ENCODE measurements at regions not wholly inside any gene's neighbourhood (a gene's known extent, or its start where the extent isn't known, plus 50 kb on each side); places are given as distances from the start of the nearest gene placed in this dataset.

GRCh38 chr3:112759681-112760080 is 87.0 kb downstream of the CD200R1L start:
- TF ChIP-seq CTCF (conservative IDR thresholded peaks at IDR 0.05; ENCODE audit: low read length) (no peak), EZH2phosphoT487 (IDR thresholded peaks at IDR 0.05; ENCODE audit: borderline replicate concordance, low read depth, low read length) (no peak)
- POLR2A ChIA-PET: interaction anchor here (0.9 to 3.7 kb wide), 4 partner anchors 11 to 146 kb away, joined by 3 to 29 read pairs (median 4); no protein-coding TSS in a partner anchor
- Histone ChIP-seq H3K27ac (ENCODE audit: low read depth, low read length, poor library complexity, severe bottlenecking) (no peak overlapping the region), H3K9me2 (ENCODE audit: insufficient read depth, low read length) (no peaks in the 10 kb centered on the region), H2AFZ (ENCODE audit: low read length) (no peak overlapping the region), H3K79me2 (ENCODE audit: insufficient read depth, low read depth, low read length) (no peaks in the 10 kb centered on the region), H3K9me3 (ENCODE audit: low read length) (peaks cover 20% of the 10 kb centered on the region; the same call in 1 of the 2 replicates), H3K36me3 (ENCODE audit: insufficient read depth, low read length) (no peaks in the 10 kb centered on the region), H4K20me1 (ENCODE audit: insufficient read depth, low read length) (no peaks in the 10 kb centered on the region), H3K4me3 (ENCODE audit: low read depth, low read length, poor library complexity, severe bottlenecking) (no peak overlapping the region), H3K4me2 (ENCODE audit: low read length) (no peak overlapping the region), H3K4me1 (ENCODE audit: insufficient read depth, low read length, poor library complexity, severe bottlenecking) (no peaks in the 10 kb centered on the region)
- DNase-seq (ENCODE audit: low spot score): no peak
- intact Hi-C loops (cut with micrococcal nuclease; ENCODE audit: unreplicated experiment): no loop called here
- CTCF ChIA-PET (ENCODE audit: unreplicated experiment): no interaction called here
- BruUV-seq (replicated peaks): no TSS peak

GRCh38 chr3:112759210-112759609 is 87.5 kb downstream of the CD200R1L start:
- no peak for TF ChIP-seq CTCF (conservative IDR thresholded peaks at IDR 0.05; ENCODE audit: low read length)
- no peak for TF ChIP-seq EZH2phosphoT487 (IDR thresholded peaks at IDR 0.05; ENCODE audit: borderline replicate concordance, low read depth, low read length)
- Histone ChIP-seq H2AFZ (ENCODE audit: low read length) (no peak overlapping the region), H3K9me2 (ENCODE audit: insufficient read depth, low read length) (no peaks in the 10 kb centered on the region), H3K79me2 (ENCODE audit: insufficient read depth, low read depth, low read length) (no peaks in the 10 kb centered on the region), H3K4me2 (ENCODE audit: low read length) (no peak overlapping the region), H3K4me1 (ENCODE audit: insufficient read depth, low read length, poor library complexity, severe bottlenecking) (no peaks in the 10 kb centered on the region), H3K9me3 (ENCODE audit: low read length) (peaks cover 20% of the 10 kb centered on the region; the same call in 1 of the 2 replicates), H3K27ac (ENCODE audit: low read depth, low read length, poor library complexity, severe bottlenecking) (no peak overlapping the region), H3K36me3 (ENCODE audit: insufficient read depth, low read length) (no peaks in the 10 kb centered on the region), H4K20me1 (ENCODE audit: insufficient read depth, low read length) (no peaks in the 10 kb centered on the region), H3K4me3 (ENCODE audit: low read depth, low read length, poor library complexity, severe bottlenecking) (no peak overlapping the region)
- BruUV-seq (replicated peaks): no TSS peak
- intact Hi-C loops (cut with micrococcal nuclease; ENCODE audit: unreplicated experiment): no loop called here
- DNase-seq (ENCODE audit: low spot score): no peak
- CTCF ChIA-PET (ENCODE audit: unreplicated experiment): interaction anchor here (0.5 kb wide), 1 partner anchor 128 kb away, joined by 3 read pairs; no protein-coding TSS in a partner anchor
- POLR2A ChIA-PET: interaction anchor here (0.5 to 3.7 kb wide), 4 partner anchors 10 to 183 kb away, joined by 3 to 29 read pairs (median 4); no protein-coding TSS in a partner anchor

GRCh38 chr3:112757197-112757596 is 89.5 kb downstream of the CD200R1L start:
- ChIA-PET POLR2A (no interaction called here), CTCF (ENCODE audit: unreplicated experiment) (no interaction called here)
- H3K9me2 ChIP-seq (ENCODE audit: insufficient read depth, low read length): no peaks in the 10 kb centered on the region
- H3K4me2 ChIP-seq (ENCODE audit: low read length): no peak overlapping the region
- no peaks in the 10 kb centered on the region for H3K4me1 ChIP-seq (ENCODE audit: insufficient read depth, low read length, poor library complexity, severe bottlenecking)
- intact Hi-C loops (cut with micrococcal nuclease; ENCODE audit: unreplicated experiment): no loop called here
- peaks cover 20% of the 10 kb centered on the region; the same call in 1 of the 2 replicates for H3K9me3 ChIP-seq (ENCODE audit: low read length)
- TF ChIP-seq CTCF (conservative IDR thresholded peaks at IDR 0.05; ENCODE audit: low read length) (no peak), EZH2phosphoT487 (IDR thresholded peaks at IDR 0.05; ENCODE audit: borderline replicate concordance, low read depth, low read length) (no peak)
- H4K20me1 ChIP-seq (ENCODE audit: insufficient read depth, low read length): no peaks in the 10 kb centered on the region
- no peak for DNase-seq (ENCODE audit: low spot score)
- no peaks in the 10 kb centered on the region for H3K36me3 ChIP-seq (ENCODE audit: insufficient read depth, low read length)
- no peaks in the 10 kb centered on the region for H3K79me2 ChIP-seq (ENCODE audit: insufficient read depth, low read depth, low read length)
- no TSS peak for BruUV-seq (replicated peaks)
- no peak overlapping the region for H3K27ac ChIP-seq (ENCODE audit: low read depth, low read length, poor library complexity, severe bottlenecking)
- H3K4me3 ChIP-seq (ENCODE audit: low read depth, low read length, poor library complexity, severe bottlenecking): no peak overlapping the region
- H2AFZ ChIP-seq (ENCODE audit: low read length): no peak overlapping the region
